Uterus (tissue), 2 donors: ENCODE measurements at regions not wholly inside any gene's neighbourhood (a gene's known extent, or its start where the extent isn't known, plus 50 kb on each side); places are given as distances from the start of the nearest gene placed in this dataset.

Source experiments
- CTCF ChIP-seq, 4 experiments: fragments of 200-600 bp in 2 of 4; fragments of 450-650 bp in 2 of 4; sonication (generic) in 2 of 4; IDR thresholded peaks; one replicate each; pipeline ENCODE4 v1.5.1; 2016 to 2019; ENCODE audit warnings: antibody characterized with exemption in 4 of 4, mild to moderate bottlenecking in 2 of 4, moderate library complexity in 1 of 4
- POLR2A ChIP-seq, 2 donors: fragments of 450-650 bp; IDR thresholded peaks; one replicate each; pipeline ENCODE4 v1.6.1; 2016; ENCODE audit warnings: antibody characterized with exemption in 2 of 2, mild to moderate bottlenecking in 1 of 2, moderate library complexity in 1 of 2

- no peak for TF ChIP-seq CTCF (IDR thresholded peaks at IDR 0.05)
- TF ChIP-seq POLR2A (IDR thresholded peaks at IDR 0.05): no peak
These were observed 733.5 kb upstream of the MMS22L start for GRCh38 chr6:98016565-98016964.
